ENCODE measurements at regions not wholly inside any gene's neighbourhood (a gene's known extent, or its start where the extent isn't known, plus 50 kb on each side); places are given as distances from the start of the nearest gene placed in this dataset.

- TF ChIP-seq CTCF (IDR thresholded peaks at IDR 0.05) (no peak), POLR2A (IDR thresholded peaks at IDR 0.05) (no peak), EP300 (IDR thresholded peaks at IDR 0.05) (no peak), POLR2AphosphoS5 (IDR thresholded peaks at IDR 0.05) (no peak)
Observed at GRCh38 chrX:131958724-131959123, 64.4 kb upstream of the STK26 start.
